ENCODE measurements at regions not wholly inside any gene's neighbourhood (a gene's known extent, or its start where the extent isn't known, plus 50 kb on each side); places are given as distances from the start of the nearest gene placed in this dataset.

- TF ChIP-seq CTCF (IDR thresholded peaks at IDR 0.05; ENCODE audit: unreplicated experiment) = no peak
- BruUV-seq (replicated peaks) = no TSS peak
- Mint-ChIP-seq H3K9me3 (ENCODE audit: unreplicated experiment) (no peaks in the 10 kb centered on the region), H3K27ac (ENCODE audit: low read depth, unreplicated experiment) (no peak overlapping the region), H3K27me3 (ENCODE audit: insufficient read depth, unreplicated experiment) (peaks cover 13% of the 10 kb centered on the region), H3K36me3 (ENCODE audit: insufficient read depth, unreplicated experiment) (peaks cover 5% of the 10 kb centered on the region), H3K4me1 (ENCODE audit: insufficient read depth, unreplicated experiment) (no peaks in the 10 kb centered on the region), H3K4me3 (ENCODE audit: unreplicated experiment) (no peak overlapping the region)
- CTCF ChIA-PET = no interaction called here
- intact Hi-C loops (cut with micrococcal nuclease) = no loop called here
- DNase-seq (ENCODE audit: unreplicated experiment) = no peak
- POLR2A ChIA-PET = no interaction called here
These were observed 262.6 kb upstream of the SFSWAP start for GRCh38 chr12:131448254-131448795.

DNA sequence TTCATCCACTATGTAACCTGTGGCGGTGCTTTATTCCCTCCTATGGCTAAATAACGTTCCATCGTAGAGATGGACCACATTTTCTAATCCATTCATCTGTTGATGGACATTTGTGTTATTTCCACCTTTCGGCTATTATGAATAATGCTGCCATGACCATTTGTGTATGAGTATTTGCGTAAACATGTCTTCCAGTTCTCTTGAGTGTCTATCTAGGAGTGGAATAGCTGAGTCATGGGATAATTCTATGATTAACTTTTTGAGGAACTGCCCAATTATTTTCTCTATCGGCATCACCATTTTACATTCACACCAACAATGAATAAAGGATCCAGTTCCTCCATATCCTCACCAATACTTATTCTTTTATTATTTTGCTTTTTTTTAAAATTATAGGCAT, 261.9 kb upstream of the SFSWAP start:
- ChIA-PET CTCF (interaction anchor here (7.7 kb wide), 1 partner anchor 344 kb away, joined by 104 read pairs; no protein-coding TSS in a partner anchor), POLR2A (no interaction called here)
- no peak for DNase-seq (ENCODE audit: unreplicated experiment)
- BruUV-seq (replicated peaks) = no TSS peak
- Mint-ChIP-seq H3K4me1 (ENCODE audit: insufficient read depth, unreplicated experiment) (no peaks in the 10 kb centered on the region), H3K27ac (ENCODE audit: low read depth, unreplicated experiment) (no peak overlapping the region), H3K36me3 (ENCODE audit: insufficient read depth, unreplicated experiment) (peaks cover 5% of the 10 kb centered on the region), H3K4me3 (ENCODE audit: unreplicated experiment) (no peak overlapping the region), H3K27me3 (ENCODE audit: insufficient read depth, unreplicated experiment) (peaks cover 13% of the 10 kb centered on the region), H3K9me3 (ENCODE audit: unreplicated experiment) (no peaks in the 10 kb centered on the region)
- no peak for TF ChIP-seq CTCF (IDR thresholded peaks at IDR 0.05; ENCODE audit: unreplicated experiment)
- intact Hi-C loops (cut with micrococcal nuclease) = no loop called here

DNA sequence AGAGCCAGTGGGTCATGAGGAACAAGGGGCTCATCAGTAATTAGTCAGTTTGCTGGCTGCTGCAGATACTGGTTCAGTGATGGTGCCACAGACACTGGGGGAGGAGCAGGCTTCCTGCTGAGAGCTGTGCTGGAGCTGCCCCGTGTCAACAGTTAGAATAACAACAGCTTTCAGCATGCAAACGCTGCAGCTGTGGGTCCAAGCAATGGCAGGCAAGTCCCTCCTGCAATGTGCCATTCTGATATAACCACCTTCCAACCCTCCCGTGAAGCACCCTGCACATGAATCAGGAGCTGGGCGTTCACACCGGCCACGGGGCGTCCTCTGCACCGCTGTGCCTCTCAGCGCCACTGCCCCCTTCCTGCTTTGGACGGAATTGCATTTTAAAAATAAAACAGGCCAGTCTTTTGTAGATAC, 258.4 kb upstream of the SFSWAP start:
- Mint-ChIP-seq H3K27me3 (ENCODE audit: insufficient read depth, unreplicated experiment) (peaks cover 22% of the 10 kb centered on the region), H3K36me3 (ENCODE audit: insufficient read depth, unreplicated experiment) (peaks cover 5% of the 10 kb centered on the region), H3K4me3 (ENCODE audit: unreplicated experiment) (no peak overlapping the region), H3K9me3 (ENCODE audit: unreplicated experiment) (no peaks in the 10 kb centered on the region), H3K27ac (ENCODE audit: low read depth, unreplicated experiment) (no peak overlapping the region), H3K4me1 (ENCODE audit: insufficient read depth, unreplicated experiment) (peaks cover 5% of the 10 kb centered on the region)
- POLR2A ChIA-PET = interaction anchor here (0.6 kb wide), 1 partner anchor 259 kb away, joined by 3 read pairs; the partner anchor contains the start of gene SFSWAP
- intact Hi-C loops (cut with micrococcal nuclease) = no loop called here
- CTCF ChIA-PET = interaction anchor here (0.6 to 7.7 kb wide), 17 partner anchors 11 to 978 kb away, joined by 3 to 104 read pairs (median 4); no protein-coding TSS in a partner anchor
- peak; percentile 59 for TF ChIP-seq CTCF (IDR thresholded peaks at IDR 0.05; ENCODE audit: unreplicated experiment)
- peak; percentile 64 for DNase-seq (ENCODE audit: unreplicated experiment)
- no TSS peak for BruUV-seq (replicated peaks)

DNA sequence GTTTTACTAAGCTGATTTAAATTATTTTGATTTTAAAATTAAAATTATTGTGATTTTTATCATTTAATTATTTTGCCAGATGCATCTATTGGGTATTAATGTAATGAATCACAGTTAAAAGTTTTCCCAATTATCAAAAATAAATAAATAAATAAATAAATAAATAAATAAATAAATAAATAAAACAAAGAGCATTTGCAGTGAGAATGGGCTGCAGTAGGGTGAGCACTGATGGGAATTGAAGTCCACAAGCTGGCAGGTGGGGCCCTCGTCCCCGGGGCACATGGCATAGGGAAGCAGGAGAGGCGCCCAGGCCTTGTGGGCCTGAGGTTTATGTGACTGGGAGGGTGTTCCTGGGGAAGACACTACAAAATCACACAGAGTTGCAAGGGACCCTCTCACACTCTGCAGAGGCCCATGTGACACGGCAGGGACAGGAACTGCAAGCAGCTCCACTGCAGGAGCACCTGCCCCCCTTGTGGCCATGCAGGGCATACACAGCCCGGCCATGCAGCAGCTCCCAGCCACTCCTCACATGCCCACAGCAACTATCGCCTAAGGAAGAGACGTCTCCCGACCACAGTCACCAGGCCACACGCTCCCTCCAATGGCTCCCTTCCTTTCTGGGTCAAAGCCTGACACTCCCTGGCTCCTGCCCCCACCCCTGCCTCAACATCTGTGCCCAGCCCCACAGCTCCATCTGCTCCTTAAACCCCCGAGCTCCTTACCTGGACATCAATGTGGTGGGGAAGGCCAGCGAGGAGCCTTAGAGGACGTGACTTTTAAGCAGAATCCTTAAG, 256.3 kb upstream of the SFSWAP start:
- BruUV-seq (replicated peaks) = no TSS peak
- no peak overlapping the region for H3K27ac Mint-ChIP-seq (ENCODE audit: low read depth, unreplicated experiment)
- peak; percentile 92 for TF ChIP-seq CTCF (IDR thresholded peaks at IDR 0.05; ENCODE audit: unreplicated experiment)
- no peaks in the 10 kb centered on the region for H3K36me3 Mint-ChIP-seq (ENCODE audit: insufficient read depth, unreplicated experiment)
- H3K4me1 Mint-ChIP-seq (ENCODE audit: insufficient read depth, unreplicated experiment) = peaks cover 5% of the 10 kb centered on the region
- peak; percentile 57 for DNase-seq (ENCODE audit: unreplicated experiment)
- no peak overlapping the region for H3K4me3 Mint-ChIP-seq (ENCODE audit: unreplicated experiment)
- POLR2A ChIA-PET = interaction anchor here (0.6 to 1.7 kb wide), 2 partner anchors 192 to 350 kb away, joined by 3 to 6 read pairs; no protein-coding TSS in a partner anchor
- H3K9me3 Mint-ChIP-seq (ENCODE audit: unreplicated experiment) = no peaks in the 10 kb centered on the region
- CTCF ChIA-PET = interaction anchor here (0.6 to 7.7 kb wide), 31 partner anchors 9 to 413 kb away, joined by 3 to 104 read pairs (median 4); no protein-coding TSS in a partner anchor
- intact Hi-C loops (cut with micrococcal nuclease) = loop anchor here (1.0 to 2.0 kb wide), 2 partner anchors 350 to 538 kb away; no protein-coding TSS in a partner anchor
- peaks cover 44% of the 10 kb centered on the region for H3K27me3 Mint-ChIP-seq (ENCODE audit: insufficient read depth, unreplicated experiment)

All from MCF 10A (cell line).